ENCODE measurements at regions not wholly inside any gene's neighbourhood (a gene's known extent, or its start where the extent isn't known, plus 50 kb on each side); places are given as distances from the start of the nearest gene placed in this dataset.

GRCh38 chr14:71508901-71509300, 423.3 kb upstream of the RGS6 start:
- 73 to 78% methylated on average over 4 of the region's 4 CpGs for WGBS, 2 donors

GRCh38 chr14:71511152-71511551, 421.1 kb upstream of the RGS6 start:
- intact Hi-C loops (cut with DNase I), result no loop called here
- no peaks in the 10 kb centered on the region for H3K9me3 ChIP-seq
- no peak overlapping the region for H3K27ac ChIP-seq
- H3K27me3 ChIP-seq, result no peaks in the 10 kb centered on the region
- no peaks in the 10 kb centered on the region for H3K36me3 ChIP-seq
- H3K4me3 ChIP-seq (replicated peaks in 1 of 3), result no peak overlapping the region
- no peak for TF ChIP-seq CTCF (IDR thresholded peaks at IDR 0.05)
- TF ChIP-seq POLR2A (IDR thresholded peaks at IDR 0.05), result no peak
- no peaks in the 10 kb centered on the region for H3K4me1 ChIP-seq
- WGBS, 2 donors, result 94 to 100% methylated on average over 2 of the region's 2 CpGs
- no peak for DNase-seq

More at GRCh38 chr14:71508901-71509300, 423.3 kb upstream of the RGS6 start:
- Histone ChIP-seq H3K4me3 (replicated peaks in 1 of 3) (no peak overlapping the region), H3K36me3 (no peaks in the 10 kb centered on the region), H3K4me1 (no peaks in the 10 kb centered on the region), H3K27ac (no peak overlapping the region), H3K27me3 (no peaks in the 10 kb centered on the region), H3K9me3 (no peaks in the 10 kb centered on the region)
- intact Hi-C loops (cut with DNase I), result no loop called here
- no peak for DNase-seq
- TF ChIP-seq CTCF (IDR thresholded peaks at IDR 0.05) (no peak), POLR2A (IDR thresholded peaks at IDR 0.05) (no peak)

- Histone ChIP-seq H3K27ac (no peak overlapping the region), H3K27me3 (no peaks in the 10 kb centered on the region), H3K4me1 (no peaks in the 10 kb centered on the region), H3K9me3 (no peaks in the 10 kb centered on the region), H3K36me3 (no peaks in the 10 kb centered on the region), H3K4me3 (replicated peaks in 1 of 3) (no peak overlapping the region)
- DNase-seq, result no peak
- no peak for TF ChIP-seq POLR2A (IDR thresholded peaks at IDR 0.05)
- no peak for TF ChIP-seq CTCF (IDR thresholded peaks at IDR 0.05)
- 94% methylated on average over 8 of the region's 8 CpGs for WGBS, 2 donors
- intact Hi-C loops (cut with DNase I), result no loop called here
These were observed 417.0 kb upstream of the RGS6 start for GRCh38 chr14:71514941-71515919.

GRCh38 chr14:71521238-71522135, 410.7 kb upstream of the RGS6 start:
- TF ChIP-seq CTCF (IDR thresholded peaks at IDR 0.05), result no peak
- no peak for TF ChIP-seq POLR2A (IDR thresholded peaks at IDR 0.05)
- no peak overlapping the region for H3K4me3 ChIP-seq (replicated peaks in 1 of 3)
- H3K36me3 ChIP-seq, result no peaks in the 10 kb centered on the region
- H3K4me1 ChIP-seq, result peaks cover 0 to 3% of the 10 kb centered on the region in 2 donors
- no peak overlapping the region for H3K27ac ChIP-seq
- H3K27me3 ChIP-seq, result no peaks in the 10 kb centered on the region
- DNase-seq, result no peak
- intact Hi-C loops (cut with DNase I), result no loop called here
- WGBS, 2 donors, result 98 to 100% methylated on average over 3 of the region's 3 CpGs
- no peaks in the 10 kb centered on the region for H3K9me3 ChIP-seq
